HepG2 (cell line): ENCODE measurements at regions not wholly inside any gene's neighbourhood (a gene's known extent, or its start where the extent isn't known, plus 50 kb on each side); places are given as distances from the start of the nearest gene placed in this dataset.

Experiments used
- CEBPB ChIP-seq: IDR thresholded peaks from 2 replicates; pipeline ENCODE4 v1.6.1; 2011; ENCODE audit warnings: low read depth, low read length, improper control_type of control experiment, borderline replicate concordance
- CHD2 ChIP-seq: IDR thresholded peaks from 2 replicates; pipeline ENCODE4 v1.6.1; 2011; ENCODE audit warnings: low read depth, low read length, improper control_type of control experiment
- FOXA1 ChIP-seq, 2 experiments: fragments of 450-650 bp in 1 of 2; sonication (generic) in 1 of 2; formaldehyde crosslinking in 1 of 2; IDR thresholded peaks; 2 replicates each; pipeline versions ENCODE4 v1.4.0 to v1.6.1; 2016 to 2020; ENCODE audit warnings: missing genetic modification reagents in 1 of 2
- RAD21 ChIP-seq: fragments of 450-650 bp; formaldehyde crosslinking; IDR thresholded peaks from 2 replicates; pipeline ENCODE4 v1.5.0; 2020; ENCODE audit warnings: mild to moderate bottlenecking
- RELA ChIP-seq: sonication (generic); formaldehyde crosslinking; IDR thresholded peaks from 2 replicates; pipeline ENCODE4 v1.4.0; 2020; ENCODE audit warnings: missing genetic modification reagents
- RNF2 ChIP-seq: fragments of 450-650 bp; conservative IDR thresholded peaks from 2 replicates; pipeline ENCODE4 v1.6.1; 2016; ENCODE audit warnings: low read depth
- RXRA ChIP-seq: sonication (generic); formaldehyde crosslinking; IDR thresholded peaks from 2 replicates; pipeline ENCODE4 v1.5.1; 2020; ENCODE audit warnings: missing genetic modification reagents
- TARDBP ChIP-seq: sonication (generic); formaldehyde crosslinking; IDR thresholded peaks from 2 replicates; pipeline ENCODE4 v1.8.0; 2022; ENCODE audit warnings: mild to moderate bottlenecking, missing genetic modification reagents
- TBP ChIP-seq: sonication (generic); formaldehyde crosslinking; IDR thresholded peaks from 2 replicates; pipeline ENCODE4 v1.5.0; 2020; ENCODE audit warnings: missing genetic modification reagents
- ZNF510 ChIP-seq: sonication (generic); formaldehyde crosslinking; IDR thresholded peaks from 2 replicates; pipeline ENCODE4 v1.4.0; 2020; ENCODE audit warnings: low read depth, mild to moderate bottlenecking, missing genetic modification reagents
- TF ChIP-seq, protein P1 (sequence below): sonication (generic); formaldehyde crosslinking; IDR thresholded peaks from 2 replicates; pipeline ENCODE4 v1.4.0; 2020; ENCODE audit warnings: missing genetic modification reagents
- TF ChIP-seq, protein P2 (sequence below): sonication (generic); formaldehyde crosslinking; IDR thresholded peaks from 2 replicates; pipeline ENCODE4 v1.5.1; 2020; ENCODE audit warnings: mild to moderate bottlenecking, missing genetic modification reagents
- TF ChIP-seq, protein P3 (sequence below): sonication (generic); formaldehyde crosslinking; IDR thresholded peaks from 2 replicates; pipeline ENCODE4 v1.5.1; 2020; ENCODE audit warnings: missing genetic modification reagents, mild to moderate bottlenecking, borderline replicate concordance
- TF ChIP-seq, protein P4 (sequence below): sonication (generic); formaldehyde crosslinking; IDR thresholded peaks from 2 replicates; pipeline ENCODE4 v1.8.1; 2023; ENCODE audit warnings: mild to moderate bottlenecking, missing genetic modification reagents

DNA sequence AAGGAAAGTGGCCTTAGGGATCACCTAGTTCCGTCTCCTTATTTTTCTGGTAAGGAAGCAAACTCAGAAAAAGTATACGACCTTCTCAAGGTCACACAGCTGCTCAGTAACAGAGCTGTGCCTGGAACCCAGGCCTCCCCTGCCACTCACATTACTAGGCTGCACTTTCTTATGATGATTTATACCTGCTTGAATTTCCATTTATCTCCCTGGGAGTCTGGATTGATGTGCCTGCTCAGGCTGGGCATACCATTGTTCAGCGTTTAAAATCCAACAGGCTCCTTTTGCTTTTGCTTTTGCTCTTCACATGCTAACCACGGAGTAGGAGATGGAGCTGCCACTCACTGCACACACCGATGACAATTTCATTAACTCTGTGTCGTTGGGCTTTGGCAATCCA lies 241.0 kb downstream of the OLFM4 start:
- no peak for TF ChIP-seq CHD2
- no peak for TF ChIP-seq RNF2
- no peak for TF ChIP-seq RAD21 (CRISPR knock-in tag)
- TF ChIP-seq RELA: no peak
- TF ChIP-seq, protein P1, sequence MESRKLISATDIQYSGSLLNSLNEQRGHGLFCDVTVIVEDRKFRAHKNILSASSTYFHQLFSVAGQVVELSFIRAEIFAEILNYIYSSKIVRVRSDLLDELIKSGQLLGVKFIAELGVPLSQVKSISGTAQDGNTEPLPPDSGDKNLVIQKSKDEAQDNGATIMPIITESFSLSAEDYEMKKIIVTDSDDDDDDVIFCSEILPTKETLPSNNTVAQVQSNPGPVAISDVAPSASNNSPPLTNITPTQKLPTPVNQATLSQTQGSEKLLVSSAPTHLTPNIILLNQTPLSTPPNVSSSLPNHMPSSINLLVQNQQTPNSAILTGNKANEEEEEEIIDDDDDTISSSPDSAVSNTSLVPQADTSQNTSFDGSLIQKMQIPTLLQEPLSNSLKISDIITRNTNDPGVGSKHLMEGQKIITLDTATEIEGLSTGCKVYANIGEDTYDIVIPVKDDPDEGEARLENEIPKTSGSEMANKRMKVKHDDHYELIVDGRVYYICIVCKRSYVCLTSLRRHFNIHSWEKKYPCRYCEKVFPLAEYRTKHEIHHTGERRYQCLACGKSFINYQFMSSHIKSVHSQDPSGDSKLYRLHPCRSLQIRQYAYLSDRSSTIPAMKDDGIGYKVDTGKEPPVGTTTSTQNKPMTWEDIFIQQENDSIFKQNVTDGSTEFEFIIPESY: no peak
- TF ChIP-seq, protein P2, sequence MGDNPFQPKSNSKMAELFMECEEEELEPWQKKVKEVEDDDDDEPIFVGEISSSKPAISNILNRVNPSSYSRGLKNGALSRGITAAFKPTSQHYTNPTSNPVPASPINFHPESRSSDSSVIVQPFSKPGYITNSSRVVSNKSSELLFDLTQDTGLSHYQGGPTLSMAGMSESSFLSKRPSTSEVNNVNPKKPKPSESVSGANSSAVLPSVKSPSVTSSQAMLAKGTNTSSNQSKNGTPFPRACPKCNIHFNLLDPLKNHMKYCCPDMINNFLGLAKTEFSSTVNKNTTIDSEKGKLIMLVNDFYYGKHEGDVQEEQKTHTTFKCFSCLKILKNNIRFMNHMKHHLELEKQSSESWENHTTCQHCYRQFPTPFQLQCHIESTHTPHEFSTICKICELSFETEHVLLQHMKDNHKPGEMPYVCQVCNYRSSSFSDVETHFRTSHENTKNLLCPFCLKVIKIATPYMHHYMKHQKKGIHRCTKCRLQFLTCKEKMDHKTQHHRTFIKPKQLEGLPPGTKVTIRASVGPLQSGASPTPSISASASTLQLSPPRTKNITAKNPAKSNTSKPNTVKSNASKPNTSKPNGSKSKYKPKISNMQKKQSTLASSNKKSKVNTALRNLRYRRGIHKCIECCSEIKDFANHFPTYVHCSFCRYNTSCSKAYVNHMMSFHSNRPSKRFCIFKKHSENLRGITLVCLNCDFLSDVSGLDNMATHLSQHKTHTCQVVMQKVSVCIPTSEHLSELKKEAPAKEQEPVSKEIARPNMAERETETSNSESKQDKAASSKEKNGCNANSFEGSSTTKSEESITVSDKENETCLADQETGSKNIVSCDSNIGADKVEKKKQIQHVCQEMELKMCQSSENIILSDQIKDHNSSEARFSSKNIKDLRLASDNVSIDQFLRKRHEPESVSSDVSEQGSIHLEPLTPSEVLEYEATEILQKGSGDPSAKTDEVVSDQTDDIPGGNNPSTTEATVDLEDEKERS (CRISPR knock-in tag): no peak
- TF ChIP-seq, protein P3, sequence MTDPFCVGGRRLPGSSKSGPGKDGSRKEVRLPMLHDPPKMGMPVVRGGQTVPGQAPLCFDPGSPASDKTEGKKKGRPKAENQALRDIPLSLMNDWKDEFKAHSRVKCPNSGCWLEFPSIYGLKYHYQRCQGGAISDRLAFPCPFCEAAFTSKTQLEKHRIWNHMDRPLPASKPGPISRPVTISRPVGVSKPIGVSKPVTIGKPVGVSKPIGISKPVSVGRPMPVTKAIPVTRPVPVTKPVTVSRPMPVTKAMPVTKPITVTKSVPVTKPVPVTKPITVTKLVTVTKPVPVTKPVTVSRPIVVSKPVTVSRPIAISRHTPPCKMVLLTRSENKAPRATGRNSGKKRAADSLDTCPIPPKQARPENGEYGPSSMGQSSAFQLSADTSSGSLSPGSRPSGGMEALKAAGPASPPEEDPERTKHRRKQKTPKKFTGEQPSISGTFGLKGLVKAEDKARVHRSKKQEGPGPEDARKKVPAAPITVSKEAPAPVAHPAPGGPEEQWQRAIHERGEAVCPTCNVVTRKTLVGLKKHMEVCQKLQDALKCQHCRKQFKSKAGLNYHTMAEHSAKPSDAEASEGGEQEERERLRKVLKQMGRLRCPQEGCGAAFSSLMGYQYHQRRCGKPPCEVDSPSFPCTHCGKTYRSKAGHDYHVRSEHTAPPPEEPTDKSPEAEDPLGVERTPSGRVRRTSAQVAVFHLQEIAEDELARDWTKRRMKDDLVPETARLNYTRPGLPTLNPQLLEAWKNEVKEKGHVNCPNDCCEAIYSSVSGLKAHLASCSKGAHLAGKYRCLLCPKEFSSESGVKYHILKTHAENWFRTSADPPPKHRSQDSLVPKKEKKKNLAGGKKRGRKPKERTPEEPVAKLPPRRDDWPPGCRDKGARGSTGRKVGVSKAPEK (CRISPR knock-in tag): no peak
- TF ChIP-seq ZNF510 (CRISPR knock-in tag): no peak
- TF ChIP-seq CEBPB: no peak
- no peak for TF ChIP-seq RXRA
- TF ChIP-seq, protein P4, sequence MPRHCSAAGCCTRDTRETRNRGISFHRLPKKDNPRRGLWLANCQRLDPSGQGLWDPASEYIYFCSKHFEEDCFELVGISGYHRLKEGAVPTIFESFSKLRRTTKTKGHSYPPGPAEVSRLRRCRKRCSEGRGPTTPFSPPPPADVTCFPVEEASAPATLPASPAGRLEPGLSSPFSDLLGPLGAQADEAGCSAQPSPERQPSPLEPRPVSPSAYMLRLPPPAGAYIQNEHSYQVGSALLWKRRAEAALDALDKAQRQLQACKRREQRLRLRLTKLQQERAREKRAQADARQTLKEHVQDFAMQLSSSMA (CRISPR knock-in tag): no peak
- no peak for TF ChIP-seq FOXA1 (IDR thresholded peaks at IDR 0.05)
- TF ChIP-seq FOXA1 (CRISPR knock-in tag; IDR thresholded peaks at IDR 0.05): no peak
- no peak for TF ChIP-seq TBP (CRISPR knock-in tag)
- no peak for TF ChIP-seq TARDBP (CRISPR knock-in tag)
